GM10266 (cell line): ENCODE measurements at regions not wholly inside any gene's neighbourhood (a gene's known extent, or its start where the extent isn't known, plus 50 kb on each side); places are given as distances from the start of the nearest gene placed in this dataset.

Experiments used
- DNase-seq: peaks from one replicate; pipeline ENCODE4 v3.0.0; 2012; ENCODE audit errors: extremely low spot score
- TF ChIP-seq, protein P1 (sequence below): IDR thresholded peaks from 2 replicates; pipeline ENCODE4 v1.5.1; 2012; ENCODE audit warnings: mild to moderate bottlenecking, low read depth; ENCODE audit not compliant: control insufficient read depth, insufficient read depth; ENCODE audit errors: missing control alignments

DNA sequence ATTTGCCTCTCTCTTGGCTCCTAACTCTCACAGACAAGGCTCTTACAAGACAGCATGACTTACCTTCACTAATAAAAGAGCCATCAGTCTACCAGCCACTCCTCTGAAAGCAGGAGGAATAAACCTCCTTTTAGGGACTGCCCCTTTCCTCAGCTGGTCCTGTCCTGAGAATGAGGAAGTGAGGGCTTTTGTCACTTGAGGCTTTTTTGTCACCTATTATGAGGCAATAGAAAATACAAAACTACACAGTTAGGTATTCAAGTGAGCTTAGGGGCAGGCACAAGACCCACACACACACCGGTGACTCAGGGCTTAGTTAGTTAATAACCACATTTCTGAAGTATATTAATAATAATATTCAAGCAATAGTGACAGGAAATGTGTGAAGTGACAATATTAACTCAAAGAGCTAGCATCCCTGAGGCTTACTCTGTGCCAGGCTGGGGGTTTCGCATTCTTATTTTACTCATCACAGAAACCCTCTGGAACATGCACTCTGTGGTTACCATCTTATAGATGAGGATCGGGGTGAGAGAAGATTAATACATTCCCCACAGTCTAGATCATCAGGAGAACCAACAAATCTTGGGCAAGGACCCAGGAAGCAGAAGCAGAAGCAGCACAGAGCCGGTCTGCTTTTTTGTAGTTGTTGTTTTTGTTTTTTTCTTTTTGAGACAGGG is 379.9 kb downstream of the LIG4 start:
- TF ChIP-seq, protein P1, sequence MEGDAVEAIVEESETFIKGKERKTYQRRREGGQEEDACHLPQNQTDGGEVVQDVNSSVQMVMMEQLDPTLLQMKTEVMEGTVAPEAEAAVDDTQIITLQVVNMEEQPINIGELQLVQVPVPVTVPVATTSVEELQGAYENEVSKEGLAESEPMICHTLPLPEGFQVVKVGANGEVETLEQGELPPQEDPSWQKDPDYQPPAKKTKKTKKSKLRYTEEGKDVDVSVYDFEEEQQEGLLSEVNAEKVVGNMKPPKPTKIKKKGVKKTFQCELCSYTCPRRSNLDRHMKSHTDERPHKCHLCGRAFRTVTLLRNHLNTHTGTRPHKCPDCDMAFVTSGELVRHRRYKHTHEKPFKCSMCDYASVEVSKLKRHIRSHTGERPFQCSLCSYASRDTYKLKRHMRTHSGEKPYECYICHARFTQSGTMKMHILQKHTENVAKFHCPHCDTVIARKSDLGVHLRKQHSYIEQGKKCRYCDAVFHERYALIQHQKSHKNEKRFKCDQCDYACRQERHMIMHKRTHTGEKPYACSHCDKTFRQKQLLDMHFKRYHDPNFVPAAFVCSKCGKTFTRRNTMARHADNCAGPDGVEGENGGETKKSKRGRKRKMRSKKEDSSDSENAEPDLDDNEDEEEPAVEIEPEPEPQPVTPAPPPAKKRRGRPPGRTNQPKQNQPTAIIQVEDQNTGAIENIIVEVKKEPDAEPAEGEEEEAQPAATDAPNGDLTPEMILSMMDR: no peak
- no peak for DNase-seq

DNA sequence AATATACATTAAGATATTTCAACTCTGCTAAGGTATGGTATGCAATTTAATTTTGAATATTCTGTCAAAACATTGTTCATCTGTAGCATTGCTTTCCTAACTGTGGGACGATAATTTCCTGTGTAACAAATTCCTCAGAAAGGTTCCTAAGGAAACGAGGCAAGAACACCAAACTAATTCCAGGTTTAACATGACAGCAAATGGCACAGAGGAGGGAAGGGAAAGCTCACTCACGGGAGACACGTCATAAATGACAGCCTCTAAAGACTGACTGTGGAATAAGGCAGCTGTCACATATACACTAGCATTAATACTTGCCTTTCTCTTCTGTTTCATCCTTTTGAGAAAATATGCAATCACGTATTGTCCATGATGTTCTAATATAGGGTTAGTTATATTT is 380.6 kb downstream of the LIG4 start:
- TF ChIP-seq, protein P1: no peak
- DNase-seq: no peak

DNA sequence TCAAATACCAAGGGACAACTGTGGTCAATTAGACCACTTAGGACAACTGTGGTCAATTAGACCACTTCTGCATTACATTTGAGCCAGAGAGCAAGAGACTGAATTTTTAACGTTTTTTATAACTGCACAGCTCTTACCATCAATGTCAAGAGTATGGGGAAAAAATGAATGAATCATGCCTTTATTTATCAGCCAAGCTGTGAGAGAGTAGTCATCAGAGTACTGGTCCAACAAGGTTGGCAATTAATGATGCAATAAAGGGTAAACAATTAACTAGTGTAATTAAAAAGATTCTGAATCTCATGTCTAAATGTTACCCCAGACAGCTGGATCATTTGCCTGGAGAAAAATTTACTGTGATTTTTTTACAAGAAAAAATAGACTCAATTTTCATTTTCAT is 381.1 kb downstream of the LIG4 start:
- DNase-seq: no peak
- TF ChIP-seq, protein P1: no peak

DNA sequence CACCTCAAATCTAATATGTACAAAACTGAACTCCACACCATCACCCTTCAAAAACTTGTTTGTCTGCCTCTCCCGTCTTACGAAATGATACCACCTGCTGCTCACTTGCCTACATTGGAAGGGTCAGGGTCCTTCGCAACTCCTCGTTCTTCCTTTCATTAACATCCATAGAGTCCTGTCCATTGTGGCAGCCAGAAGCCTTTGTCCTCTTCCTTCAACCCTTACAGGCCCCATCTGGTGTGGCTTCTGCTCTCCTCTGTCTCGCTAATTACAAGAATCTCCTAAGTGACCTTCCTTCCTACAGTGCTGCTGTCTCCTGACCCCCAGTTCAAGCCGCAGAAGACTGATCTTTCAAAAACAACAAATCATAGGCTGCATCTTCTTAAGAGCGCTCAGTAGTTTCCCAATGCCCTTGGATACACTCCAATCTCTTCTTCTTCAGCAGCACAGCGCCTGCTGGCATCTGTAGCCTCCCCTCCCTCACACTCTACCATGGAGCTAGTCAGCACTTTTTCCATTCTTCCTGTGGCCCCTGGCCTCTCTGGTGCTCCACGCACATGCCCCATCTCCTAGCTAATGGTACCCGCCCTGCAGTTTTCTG is 382.7 kb downstream of the LIG4 start:
- TF ChIP-seq, protein P1: no peak
- no peak for DNase-seq

DNA sequence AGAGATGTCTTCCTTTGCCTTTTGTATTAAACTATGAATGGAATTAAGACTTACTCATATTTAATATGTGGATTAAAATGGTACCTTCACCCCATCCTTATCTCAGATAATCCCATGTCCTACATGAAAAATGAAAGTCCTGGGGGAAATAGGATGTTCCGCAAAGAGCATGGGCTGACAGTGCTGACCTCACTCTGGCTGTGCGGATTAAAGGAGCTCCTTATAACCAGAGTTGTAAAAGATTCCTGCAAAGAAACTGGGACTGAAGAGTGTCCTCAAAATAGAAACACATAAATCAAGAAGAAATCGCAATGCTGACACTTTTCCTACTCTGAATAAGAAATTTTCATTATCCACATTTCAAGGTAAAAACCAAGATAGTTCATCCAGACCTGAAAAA is 384.5 kb downstream of the LIG4 start:
- DNase-seq: no peak
- TF ChIP-seq, protein P1: no peak

DNA sequence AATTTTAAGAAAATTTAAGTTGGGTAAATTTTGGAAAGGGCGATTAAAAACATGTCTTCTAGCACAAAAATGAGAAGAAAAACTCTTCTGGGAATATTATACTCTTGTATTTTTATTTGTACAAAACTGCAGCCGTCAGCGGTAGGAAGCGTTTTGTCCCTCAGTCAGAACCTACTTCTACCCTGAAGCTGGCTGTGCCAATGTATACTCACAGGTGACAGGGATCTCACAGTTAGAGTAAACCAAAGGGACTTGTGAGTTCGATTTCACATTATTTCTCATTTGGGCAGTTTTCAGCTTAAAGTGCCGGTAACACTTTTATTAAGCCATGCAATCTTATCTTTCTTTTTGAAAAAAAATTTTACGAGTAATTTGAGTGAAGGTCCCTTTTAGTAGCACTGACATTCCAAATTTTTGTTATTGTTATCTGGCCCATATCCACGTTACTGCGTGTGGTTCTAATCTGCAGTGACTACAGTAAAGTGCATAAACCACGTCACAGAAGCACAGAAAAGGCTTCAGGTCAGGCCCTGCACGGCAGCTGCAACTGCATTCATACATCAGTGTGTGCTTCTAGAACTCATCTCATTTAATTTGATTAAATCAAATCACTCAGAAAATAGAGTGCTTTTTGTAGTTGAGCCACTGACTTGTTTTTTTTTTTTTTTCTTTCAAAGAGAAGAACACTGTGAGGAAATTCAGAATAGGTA is 387.3 kb downstream of the LIG4 start:
- TF ChIP-seq, protein P1: no peak

DNA sequence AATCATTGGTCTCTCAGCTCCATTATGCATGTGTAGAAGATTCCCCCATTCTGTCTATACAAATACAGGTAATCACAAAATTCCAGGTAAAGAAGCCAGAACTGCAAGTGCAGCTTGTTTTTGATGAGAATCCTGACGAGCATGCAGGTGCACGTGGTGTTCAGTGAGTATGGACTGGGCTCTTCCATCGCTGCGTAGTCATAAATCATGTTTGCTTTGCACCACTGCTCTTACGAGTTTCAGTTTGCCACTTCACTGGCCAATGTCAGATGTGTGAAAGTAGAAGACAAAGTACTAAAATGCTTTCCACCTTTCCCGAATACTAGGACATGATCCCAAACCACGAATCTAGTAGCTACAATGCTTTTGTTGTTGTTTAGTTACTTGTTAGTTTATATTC is 390.7 kb downstream of the LIG4 start:
- no peak for DNase-seq
- TF ChIP-seq, protein P1: no peak

More for the DNA sequence above, 387.3 kb downstream of the LIG4 start:
- DNase-seq: no peak
